H1 (cell line): ENCODE measurements at regions not wholly inside any gene's neighbourhood (a gene's known extent, or its start where the extent isn't known, plus 50 kb on each side); places are given as distances from the start of the nearest gene placed in this dataset.

Experiments used
- CBX5 ChIP-seq: fragments of 300-800, 300-1000 bp; sonication (generic); IDR thresholded peaks from 2 replicates; pipeline ENCODE4 v1.7.1; 2016; ENCODE audit warnings: antibody characterized with exemption, low read length, low read depth
- CHD2 ChIP-seq: IDR thresholded peaks from 2 replicates; pipeline ENCODE4 v1.6.1; 2012; ENCODE audit warnings: low read length, improper control_type of control experiment
- CTCF ChIP-seq, 3 experiments: IDR thresholded peaks; 1 replicate in 2 of 3; 2 replicates in 1 of 3; pipeline versions ENCODE4 v1.5.1 to v1.6.1; 2011; ENCODE audit warnings: low read length in 3 of 3, mild to moderate bottlenecking in 3 of 3, inconsistent platforms in 2 of 3, low read depth in 1 of 3, moderate library complexity in 1 of 3; ENCODE audit not compliant: insufficient read depth in 1 of 3; ENCODE audit errors: control extremely low read depth in 1 of 3
- EP300 ChIP-seq, 2 experiments: IDR thresholded peaks; 1 replicate in 1 of 2; 2 replicates in 1 of 2; pipeline ENCODE4 v1.6.1; 2011 to 2012; ENCODE audit warnings: low read depth in 2 of 2, low read length in 2 of 2, mild to moderate bottlenecking in 2 of 2, borderline replicate concordance in 1 of 2, inconsistent platforms in 1 of 2, moderate library complexity in 1 of 2
- EZH2 ChIP-seq: fragments of 200-600 bp; sonication (generic); IDR thresholded peaks from 2 replicates; pipeline ENCODE4 v1.7.1; 2012; ENCODE audit warnings: low read depth, mild to moderate bottlenecking, moderate library complexity, low read length, inconsistent platforms; ENCODE audit not compliant: severe bottlenecking
- FOSL1 ChIP-seq: IDR thresholded peaks from 2 replicates; pipeline ENCODE4 v1.6.1; 2011; ENCODE audit warnings: mild to moderate bottlenecking, low read depth, low read length, moderate library complexity; ENCODE audit not compliant: insufficient read depth
- JUN ChIP-seq: IDR thresholded peaks from 2 replicates; pipeline ENCODE4 v1.6.1; 2011; ENCODE audit warnings: low read depth, mild to moderate bottlenecking, improper control_type of control experiment, low read length
- POLR2AphosphoS5 ChIP-seq: IDR thresholded peaks from 2 replicates; pipeline ENCODE4 v1.6.1; 2011; ENCODE audit warnings: low read depth, low read length
- SP1 ChIP-seq: IDR thresholded peaks from 2 replicates; pipeline ENCODE4 v1.6.1; 2011; ENCODE audit warnings: low read depth, low read length
- TAF1 ChIP-seq: IDR thresholded peaks from 2 replicates; pipeline ENCODE4 v1.6.1; 2011; ENCODE audit warnings: mild to moderate bottlenecking, low read depth, low read length
- TBP ChIP-seq: IDR thresholded peaks from 2 replicates; pipeline ENCODE4 v1.6.1; 2011; ENCODE audit warnings: low read depth, low read length, improper control_type of control experiment
- YY1 ChIP-seq: IDR thresholded peaks from 2 replicates; pipeline ENCODE4 v1.6.1; 2011; ENCODE audit warnings: low read depth, mild to moderate bottlenecking, low read length
- TF ChIP-seq, protein P1 (sequence below): IDR thresholded peaks from 2 replicates; pipeline ENCODE4 v1.6.1; 2012; ENCODE audit warnings: inconsistent platforms

GRCh38 chr9:115367321-115367720 is 249.4 kb upstream of the TNC start:
- TF ChIP-seq CBX5 (no peak), FOSL1 (no peak), CTCF (IDR thresholded peaks at IDR 0.05; ENCODE audit: control extremely low read depth in 1 of 3, insufficient read depth in 1 of 3, low read depth in 1 of 3, low read length in 3 of 3) (no peak), YY1 (no peak), TAF1 (no peak), JUN (no peak), POLR2AphosphoS5 (no peak), EP300 (IDR thresholded peaks at IDR 0.05; ENCODE audit: borderline replicate concordance in 1 of 2, low read depth in 2 of 2, low read length in 2 of 2) (no peak), CHD2 (no peak), SP1 (no peak), EZH2 (no peak), TBP (no peak)
- TF ChIP-seq, protein P1, sequence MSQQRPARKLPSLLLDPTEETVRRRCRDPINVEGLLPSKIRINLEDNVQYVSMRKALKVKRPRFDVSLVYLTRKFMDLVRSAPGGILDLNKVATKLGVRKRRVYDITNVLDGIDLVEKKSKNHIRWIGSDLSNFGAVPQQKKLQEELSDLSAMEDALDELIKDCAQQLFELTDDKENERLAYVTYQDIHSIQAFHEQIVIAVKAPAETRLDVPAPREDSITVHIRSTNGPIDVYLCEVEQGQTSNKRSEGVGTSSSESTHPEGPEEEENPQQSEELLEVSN = no peak
